NT2/D1 (cell line): ENCODE measurements at regions not wholly inside any gene's neighbourhood (a gene's known extent, or its start where the extent isn't known, plus 50 kb on each side); places are given as distances from the start of the nearest gene placed in this dataset.
"Not testable (repeated sequence)": the region's sequence is repeated elsewhere in the genome, so short reads cannot be mapped to it uniquely, and the experiment has no call there.

Source experiments
- DNase-seq: peaks from one replicate; pipeline ENCODE4 v3.0.0-alpha.2; 2011; ENCODE audit warnings: low read depth, low spot score
- H3K27me3 ChIP-seq: 2 replicates; pipeline ENCODE4 v1.6.0; 2011; ENCODE audit warnings: mild to moderate bottlenecking; ENCODE audit not compliant: insufficient read length, insufficient read depth
- H3K36me3 ChIP-seq: 2 replicates; pipeline ENCODE4 v1.6.1; 2011; ENCODE audit warnings: mild to moderate bottlenecking, low read length, mixed read lengths; ENCODE audit not compliant: insufficient read depth, insufficient read length
- H3K4me1 ChIP-seq: 2 replicates; pipeline ENCODE4 v1.5.1; 2011; ENCODE audit not compliant: insufficient read depth, insufficient read length
- H3K4me3 ChIP-seq: 2 replicates; pipeline ENCODE4 v1.5.1; 2011; ENCODE audit warnings: low read depth; ENCODE audit not compliant: insufficient read length
- H3K9ac ChIP-seq: 2 replicates; pipeline ENCODE4 v1.6.0; 2011; ENCODE audit warnings: low read depth; ENCODE audit not compliant: insufficient read length
- H3K9me3 ChIP-seq: 2 replicates; pipeline ENCODE4 v1.5.1; 2011; ENCODE audit warnings: mild to moderate bottlenecking, low read length; ENCODE audit not compliant: insufficient read depth
- SUZ12 ChIP-seq: IDR thresholded peaks from 2 replicates; pipeline ENCODE4 v1.6.1; 2011; ENCODE audit not compliant: insufficient read length, insufficient read depth; ENCODE audit errors: extremely low read depth
- YY1 ChIP-seq: IDR thresholded peaks from 2 replicates; pipeline ENCODE4 v1.6.1; 2011; ENCODE audit not compliant: insufficient read length, insufficient read depth
- ZNF274 ChIP-seq: IDR thresholded peaks from 2 replicates; pipeline ENCODE4 v1.6.1; 2011; ENCODE audit warnings: mild to moderate bottlenecking, low read depth, low read length

DNA sequence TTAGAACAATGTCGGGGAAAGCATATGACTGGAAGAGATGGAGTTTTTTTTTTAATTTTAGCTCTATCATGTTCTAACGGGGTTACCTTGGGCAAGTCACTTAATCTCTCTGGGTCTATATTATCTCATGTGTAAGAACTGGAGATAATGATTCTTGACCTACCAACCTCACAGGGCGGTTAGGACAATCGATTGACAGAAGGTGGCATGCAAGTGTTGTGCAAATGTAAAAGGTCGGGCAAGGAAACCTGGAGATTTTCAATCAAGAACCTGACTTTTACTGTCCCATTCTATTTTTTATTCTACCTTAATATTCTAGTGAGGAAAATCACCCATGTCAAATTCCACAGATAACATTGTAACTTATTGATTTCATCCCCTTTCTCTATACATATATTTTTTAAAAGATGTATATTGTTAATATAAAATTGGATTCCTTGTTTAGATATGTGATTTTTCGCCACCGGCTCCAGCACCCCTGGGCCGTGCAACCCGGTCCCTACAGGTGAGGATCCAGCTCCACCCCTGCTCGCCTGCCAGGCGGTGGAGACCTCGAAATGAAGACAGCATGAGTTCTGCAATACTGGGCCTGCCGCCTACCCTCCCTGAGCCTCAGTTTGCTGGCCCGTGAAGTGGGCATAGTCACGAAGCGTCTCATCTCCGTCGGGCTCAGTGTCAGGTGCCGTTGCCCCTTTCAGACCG is 497.6 kb upstream of the PHF14 start:
- no peak for DNase-seq
- Histone ChIP-seq H3K27me3 (no peaks in the 10 kb centered on the region), H3K4me1 (no peaks in the 10 kb centered on the region), H3K36me3 (no peaks in the 10 kb centered on the region), H3K9ac (no peak overlapping the region), H3K4me3 (no peak overlapping the region), H3K9me3 (no peaks in the 10 kb centered on the region)
- TF ChIP-seq ZNF274, result no peak
- TF ChIP-seq SUZ12, result no peak

DNA sequence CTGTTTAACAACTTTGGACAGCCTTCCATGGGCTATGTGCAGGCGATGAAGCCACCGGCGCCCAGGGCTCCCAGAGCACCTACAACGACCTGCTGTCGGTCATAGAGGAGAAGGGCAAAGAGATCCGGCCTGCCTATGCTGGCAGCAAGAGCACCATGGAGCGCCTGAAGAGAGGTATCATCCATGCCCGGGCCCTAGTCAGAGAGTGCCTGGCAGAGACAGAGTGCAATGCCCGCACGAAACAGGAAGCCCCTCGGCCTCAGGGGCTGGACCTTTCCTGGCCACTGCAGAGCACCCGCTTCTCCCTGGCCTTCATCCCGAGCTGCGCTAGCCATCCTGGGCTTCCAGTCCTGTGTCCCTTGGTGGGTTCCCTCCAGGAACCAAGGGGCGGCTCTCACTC is 497.0 kb upstream of the PHF14 start:
- Histone ChIP-seq H3K9ac (no peak overlapping the region), H3K36me3 (no peaks in the 10 kb centered on the region), H3K27me3 (no peaks in the 10 kb centered on the region), H3K4me1 (no peaks in the 10 kb centered on the region), H3K9me3 (no peaks in the 10 kb centered on the region), H3K4me3 (no peak overlapping the region)
- TF ChIP-seq YY1 (no peak), ZNF274 (no peak), SUZ12 (no peak)
- DNase-seq, result no peak

DNA sequence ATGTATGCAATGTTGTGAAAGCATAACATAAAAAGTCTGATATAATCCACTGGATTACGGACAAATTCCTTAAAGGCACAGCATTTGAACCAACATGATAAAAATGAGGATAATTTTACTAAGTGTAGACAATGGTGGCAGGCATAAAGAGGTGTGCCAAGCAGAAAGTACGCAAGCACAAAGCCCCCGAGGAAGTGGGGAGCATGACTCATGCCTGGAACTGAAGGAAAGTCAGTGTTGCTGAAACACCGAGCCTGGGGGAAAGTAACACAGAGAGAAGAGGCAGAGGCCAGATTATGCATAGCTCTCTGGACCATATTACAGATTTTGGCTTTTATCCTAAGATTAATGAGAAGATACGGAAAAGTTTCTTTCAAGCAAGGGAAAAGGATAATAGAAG is 490.0 kb upstream of the PHF14 start:
- Histone ChIP-seq H3K9me3 (no peaks in the 10 kb centered on the region), H3K36me3 (no peaks in the 10 kb centered on the region), H3K4me1 (no peaks in the 10 kb centered on the region), H3K9ac (no peak overlapping the region), H3K27me3 (no peaks in the 10 kb centered on the region), H3K4me3 (no peak overlapping the region)
- no peak for DNase-seq
- no peak for TF ChIP-seq ZNF274
- TF ChIP-seq SUZ12, result no peak
- no peak for TF ChIP-seq YY1

DNA sequence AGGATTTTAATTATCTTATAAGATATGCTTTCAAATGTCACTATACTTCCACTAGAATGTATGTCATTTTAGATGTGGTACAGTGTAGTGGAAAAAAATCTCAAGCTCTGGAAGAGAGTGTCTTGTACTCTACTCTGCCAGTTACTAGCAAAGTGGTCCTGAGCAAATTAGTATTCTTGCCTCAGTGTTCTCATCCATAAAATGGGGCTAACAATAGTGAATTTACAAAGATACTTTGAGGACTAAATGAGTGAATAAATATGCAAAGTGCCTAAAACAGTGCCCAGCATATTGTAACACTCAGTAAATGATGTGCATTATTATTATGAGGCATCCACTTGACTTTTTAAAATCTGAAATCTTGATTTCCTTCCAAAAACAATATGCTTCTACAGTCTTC is 488.9 kb upstream of the PHF14 start:
- DNase-seq, result no peak
- Histone ChIP-seq H3K4me3 (no peak overlapping the region), H3K36me3 (no peaks in the 10 kb centered on the region), H3K4me1 (no peaks in the 10 kb centered on the region), H3K9me3 (no peaks in the 10 kb centered on the region), H3K27me3 (no peaks in the 10 kb centered on the region), H3K9ac (no peak overlapping the region)
- no peak for TF ChIP-seq ZNF274

DNA sequence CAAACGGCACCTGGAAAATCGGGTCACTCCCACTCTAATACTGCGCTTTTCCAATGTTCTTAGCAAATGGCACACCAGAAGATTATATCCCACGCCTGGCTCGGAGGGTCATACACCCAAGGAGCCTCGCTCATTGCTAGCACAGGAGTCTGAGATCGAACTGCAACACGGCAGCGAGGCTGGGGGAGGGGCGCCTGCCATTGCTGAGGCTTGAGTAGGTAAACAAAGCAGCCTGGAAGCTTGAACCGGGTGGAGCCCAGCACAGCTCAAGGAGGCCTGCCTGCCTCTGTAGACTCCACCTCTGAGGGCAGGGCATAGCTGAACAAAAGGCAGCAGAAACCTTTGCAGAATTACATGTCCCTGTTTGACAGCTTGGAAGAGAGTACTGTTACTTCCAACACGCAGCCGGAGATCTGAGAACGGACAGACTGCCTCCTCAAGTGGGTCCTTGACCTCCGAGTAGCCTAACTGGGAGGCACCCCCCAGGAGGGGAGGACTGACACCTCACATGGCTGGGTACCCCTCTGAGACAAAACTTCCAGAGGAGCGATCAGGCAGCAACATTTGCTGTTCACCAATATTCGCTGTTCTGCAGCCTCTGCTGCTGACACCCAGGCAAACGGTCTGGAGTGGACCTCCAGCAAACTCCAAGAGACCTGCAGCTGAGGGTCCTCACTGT is 472.3 kb upstream of the PHF14 start:
- H3K36me3 ChIP-seq, H3K9ac ChIP-seq, H3K4me3 ChIP-seq, H3K4me1 ChIP-seq, H3K9me3 ChIP-seq, H3K27me3 ChIP-seq: not testable (repeated sequence)
- DNase-seq, result peak; percentile 15

DNA sequence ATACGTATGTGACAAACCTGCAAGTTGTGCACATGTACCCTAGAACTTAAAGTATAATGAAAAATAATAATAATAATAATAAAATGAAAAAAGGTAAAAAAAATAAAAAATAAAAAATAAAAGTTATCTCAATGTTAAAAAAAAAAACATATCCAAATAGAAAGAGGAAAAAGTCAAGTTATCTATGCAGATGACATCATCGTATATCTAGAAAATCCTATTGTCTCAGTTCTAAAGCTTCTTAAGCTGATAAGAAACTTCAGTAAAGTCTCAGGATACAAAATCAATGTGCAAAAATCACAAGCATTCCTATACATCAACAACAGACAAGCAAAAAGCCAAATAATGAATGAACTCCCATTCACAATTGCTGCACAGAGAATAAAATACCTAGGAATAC is 466.6 kb upstream of the PHF14 start:
- H3K9ac ChIP-seq, result no peak overlapping the region
- no peak overlapping the region for H3K4me3 ChIP-seq
- H3K4me1 ChIP-seq, result no peaks in the 10 kb centered on the region
- H3K9me3 ChIP-seq, result no peaks in the 10 kb centered on the region
- TF ChIP-seq ZNF274, result no peak
- no peak for TF ChIP-seq SUZ12
- no peak for TF ChIP-seq YY1
- no peaks in the 10 kb centered on the region for H3K27me3 ChIP-seq
- no peak for DNase-seq
- no peaks in the 10 kb centered on the region for H3K36me3 ChIP-seq

DNA sequence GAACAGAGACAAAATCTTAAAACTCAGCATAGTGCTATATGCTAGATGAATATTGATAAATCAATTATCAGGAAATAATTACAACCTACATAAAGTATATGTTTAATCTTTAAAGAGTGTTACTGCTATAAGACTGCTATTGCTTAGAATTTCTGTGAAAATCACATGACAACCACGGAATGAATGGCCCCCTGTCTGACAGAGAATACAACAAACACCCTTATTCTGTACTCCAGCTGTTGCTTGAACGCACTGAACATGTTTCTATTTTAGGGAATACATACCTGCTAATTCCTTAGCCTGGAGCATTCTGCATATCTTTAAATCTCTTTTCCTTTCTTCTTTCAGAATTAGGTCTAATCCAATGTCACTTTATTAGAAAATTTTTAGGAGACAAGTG is 452.4 kb upstream of the PHF14 start:
- Histone ChIP-seq H3K36me3 (no peaks in the 10 kb centered on the region), H3K4me1 (no peaks in the 10 kb centered on the region), H3K9ac (no peak overlapping the region), H3K4me3 (no peak overlapping the region), H3K27me3 (no peaks in the 10 kb centered on the region), H3K9me3 (no peaks in the 10 kb centered on the region)
- no peak for DNase-seq
- TF ChIP-seq SUZ12, result no peak
- TF ChIP-seq YY1, result no peak
- TF ChIP-seq ZNF274, result no peak

DNA sequence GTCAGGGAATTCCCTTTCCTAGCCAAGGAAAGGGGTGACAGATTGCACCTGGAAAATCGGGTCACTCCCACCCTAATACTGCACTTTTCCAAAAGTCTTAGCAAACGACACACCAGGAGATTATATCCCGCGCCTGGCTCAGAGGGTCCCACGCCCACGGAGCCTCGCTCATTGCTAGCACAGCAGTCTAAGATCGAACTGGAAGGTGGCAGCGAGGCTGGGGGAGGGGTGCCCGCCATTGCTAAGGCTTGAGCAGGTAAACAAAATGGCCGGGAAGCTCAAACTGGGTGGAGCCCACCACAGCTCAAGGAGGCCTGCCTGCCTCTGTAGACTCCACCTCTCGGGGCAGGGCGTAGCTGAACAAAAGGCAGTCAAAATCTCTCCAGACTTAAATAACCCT is 440.2 kb upstream of the PHF14 start:
- H3K9ac ChIP-seq, H3K27me3 ChIP-seq, H3K36me3 ChIP-seq, DNase-seq, H3K4me1 ChIP-seq, H3K4me3 ChIP-seq: not testable (repeated sequence)
- peaks cover 10% of the 10 kb centered on the region; the same call in 1 of the 2 replicates for H3K9me3 ChIP-seq
